H1 (cell line): ENCODE measurements at regions not wholly inside any gene's neighbourhood (a gene's known extent, or its start where the extent isn't known, plus 50 kb on each side); places are given as distances from the start of the nearest gene placed in this dataset.

ENCODE experiments used
- CTCF ChIA-PET: fragments of 300-600 bp; sonication (Branson Sonifier 250); formaldehyde crosslinking; loops from one replicate; lab custom pipeline; 2021; ENCODE audit not compliant: partially characterized antibody; lab: Charles Lee
- POLR2A ChIA-PET: fragments of 300-600 bp; sonication (Branson Sonifier 250); formaldehyde crosslinking; loops from one replicate; lab custom pipeline; 2021; ENCODE audit warnings: inconsistent platforms; ENCODE audit not compliant: partially characterized antibody; lab: Charles Lee
- DNase-seq, 2 experiments: peaks; one replicate each; pipeline versions ENCODE4 v3.0.0 to v3.0.0-alpha.2; 2010 to 2022; ENCODE audit warnings: low spot score in 2 of 2, low read depth in 1 of 2, mixed read lengths in 1 of 2
- FAIRE-seq: peaks from 2 replicates; lab custom pipeline; 2011; peaks lifted over from hg19 to GRCh38; lab: Jason Lieb, UNC
- H2AFZ ChIP-seq: 2 replicates; pipeline ENCODE4 v1.8.1; 2012; ENCODE audit warnings: low read length, inconsistent platforms
- H2AK5ac ChIP-seq: 2 replicates; pipeline ENCODE4 v1.6.1; 2013; ENCODE audit warnings: low read depth, low read length
- H2BK120ac ChIP-seq: replicated peaks from 2 replicates; pipeline ENCODE3; 2013; ENCODE audit warnings: low read depth, low read length, inconsistent platforms
- H2BK12ac ChIP-seq: 2 replicates; pipeline ENCODE4 v1.6.1; 2013; ENCODE audit warnings: low read depth, low read length
- H2BK15ac ChIP-seq: 2 replicates; pipeline ENCODE4 v1.6.1; 2013; ENCODE audit warnings: low read length
- H2BK20ac ChIP-seq: 2 replicates; pipeline ENCODE4 v1.6.1; 2013; ENCODE audit warnings: low read length
- H2BK5ac ChIP-seq: 2 replicates; pipeline ENCODE4 v1.6.1; 2013; ENCODE audit warnings: low read depth, low read length
- H3K14ac ChIP-seq: 2 replicates; pipeline ENCODE4 v1.6.1; 2013; ENCODE audit warnings: inconsistent platforms; ENCODE audit not compliant: insufficient read length
- H3K18ac ChIP-seq: 2 replicates; pipeline ENCODE4 v1.6.1; 2013; ENCODE audit warnings: low read length; ENCODE audit errors: extremely low read depth
- H3K23ac ChIP-seq: 2 replicates; pipeline ENCODE4 v1.6.1; 2013; ENCODE audit warnings: inconsistent platforms; ENCODE audit not compliant: insufficient read length
- H3K23me2 ChIP-seq: 2 replicates; pipeline ENCODE4 v1.6.1; 2013; ENCODE audit warnings: low read depth, low read length
- H3K27ac ChIP-seq: 2 replicates; pipeline ENCODE4 v1.6.1; 2011; ENCODE audit warnings: low read depth, low read length, inconsistent platforms
- H3K27me3 ChIP-seq, 4 experiments: replicated peaks in 1 of 4; 1 replicate in 1 of 4; 2 replicates in 3 of 4; pipeline versions ENCODE4 v1.6.1 to v1.8.1; 2011 to 2013; ENCODE audit warnings: low read length in 3 of 4, mild to moderate bottlenecking in 3 of 4, inconsistent platforms in 2 of 4, mixed read lengths in 2 of 4, moderate library complexity in 1 of 4; ENCODE audit not compliant: control insufficient read depth in 3 of 4, insufficient read depth in 3 of 4; ENCODE audit errors: extremely low read depth in 1 of 4
- H3K36me3 ChIP-seq, 4 experiments: 2 replicates each; pipeline versions ENCODE4 v1.6.1 to v1.8.1; 2011 to 2013; ENCODE audit warnings: mild to moderate bottlenecking in 4 of 4, low read length in 3 of 4, moderate library complexity in 2 of 4, control low read depth in 1 of 4, inconsistent platforms in 1 of 4; ENCODE audit not compliant: insufficient read depth in 4 of 4, control insufficient read depth in 2 of 4
- H3K4ac ChIP-seq: replicated peaks from 2 replicates; pipeline ENCODE3; 2013; ENCODE audit warnings: low read length, low read depth, mixed read lengths, inconsistent platforms; ENCODE audit not compliant: insufficient read length
- H3K4me1 ChIP-seq, 4 experiments: replicated peaks in 1 of 4; 1 replicate in 1 of 4; 2 replicates in 3 of 4; pipeline versions ENCODE4 v1.6.1 to v1.8.1; 2011 to 2013; ENCODE audit warnings: low read length in 3 of 4, inconsistent platforms in 2 of 4, mixed read lengths in 1 of 4; ENCODE audit not compliant: insufficient read depth in 4 of 4, control insufficient read depth in 3 of 4
- H3K4me2 ChIP-seq, 2 experiments: 2 replicates each; pipeline versions ENCODE4 v1.6.1 to v1.8.1; 2011 to 2013; ENCODE audit warnings: low read depth in 2 of 2, low read length in 2 of 2, control low read depth in 1 of 2, inconsistent platforms in 1 of 2, mild to moderate bottlenecking in 1 of 2; ENCODE audit not compliant: insufficient read depth in 1 of 2
- H3K4me3 ChIP-seq, 4 experiments: fragments of 200-600, 300-600 bp in 1 of 4; sonication (generic), shearing (Covaris generic), sonication (Bioruptor Twin) in 1 of 4; 2 replicates each; pipeline versions ENCODE4 v1.5.1 to v1.8.1; 2011 to 2016; ENCODE audit warnings: low read length in 4 of 4, low read depth in 3 of 4, control low read depth in 2 of 4, inconsistent platforms in 2 of 4, mild to moderate bottlenecking in 2 of 4, mixed read lengths in 1 of 4, moderate library complexity in 1 of 4; ENCODE audit not compliant: insufficient read depth in 2 of 4; ENCODE audit errors: extremely low read depth in 1 of 4
- H3K56ac ChIP-seq: replicated peaks from 2 replicates; pipeline ENCODE3; 2013; ENCODE audit warnings: low read depth, mild to moderate bottlenecking, mixed read lengths, low read length, inconsistent platforms; ENCODE audit not compliant: insufficient read length
- H3K79me1 ChIP-seq: 2 replicates; pipeline ENCODE4 v1.6.1; 2013; ENCODE audit warnings: low read depth, low read length, control low read depth
- H3K79me2 ChIP-seq, 2 experiments: 2 replicates each; pipeline versions ENCODE4 v1.6.1 to v1.8.1; 2012 to 2013; ENCODE audit warnings: low read length in 2 of 2, mild to moderate bottlenecking in 2 of 2, inconsistent platforms in 1 of 2; ENCODE audit not compliant: insufficient read depth in 2 of 2, control insufficient read depth in 1 of 2
- H3K9ac ChIP-seq, 4 experiments: replicated peaks in 1 of 4; 1 replicate in 1 of 4; 2 replicates in 3 of 4; pipeline versions ENCODE4 v1.6.1 to v1.8.1; 2011 to 2013; ENCODE audit warnings: low read depth in 3 of 4, low read length in 3 of 4, control low read depth in 2 of 4, mild to moderate bottlenecking in 2 of 4, moderate library complexity in 2 of 4, inconsistent platforms in 1 of 4; ENCODE audit errors: extremely low read depth in 1 of 4
- H3K9me3 ChIP-seq, 2 experiments: 2 replicates each; pipeline versions ENCODE4 v1.6.1 to v1.8.1; 2012 to 2013; ENCODE audit warnings: mild to moderate bottlenecking in 2 of 2, moderate library complexity in 2 of 2, control low read depth in 1 of 2, inconsistent platforms in 1 of 2, low read depth in 1 of 2, low read length in 1 of 2, mixed read lengths in 1 of 2; ENCODE audit not compliant: insufficient read depth in 2 of 2
- H4K20me1 ChIP-seq, 2 experiments: replicated peaks in 1 of 2; 2 replicates each; pipeline versions ENCODE3 to v1.8.1; 2011 to 2013; ENCODE audit warnings: inconsistent platforms in 2 of 2, low read length in 2 of 2, mild to moderate bottlenecking in 1 of 2; ENCODE audit not compliant: insufficient read depth in 2 of 2, control insufficient read depth in 1 of 2
- H4K5ac ChIP-seq: 2 replicates; pipeline ENCODE4 v1.6.1; 2013; ENCODE audit warnings: low read length, low read depth, mixed read lengths, inconsistent platforms; ENCODE audit not compliant: insufficient read length
- H4K8ac ChIP-seq: 2 replicates; pipeline ENCODE4 v1.8.0; 2013; ENCODE audit warnings: mild to moderate bottlenecking, moderate library complexity, low read length, inconsistent platforms; ENCODE audit not compliant: insufficient read depth; ENCODE audit errors: extremely low read depth
- H4K91ac ChIP-seq: replicated peaks from 2 replicates; pipeline ENCODE3; 2013; ENCODE audit warnings: low read length, mixed read lengths, inconsistent platforms; ENCODE audit not compliant: insufficient read length
- ATF2 ChIP-seq: IDR thresholded peaks from 2 replicates; pipeline ENCODE4 v1.6.1; 2012; ENCODE audit warnings: low read length, inconsistent platforms
- CTCF ChIP-seq, 3 experiments: IDR thresholded peaks; 1 replicate in 2 of 3; 2 replicates in 1 of 3; pipeline versions ENCODE4 v1.5.1 to v1.6.1; 2011; ENCODE audit warnings: low read length in 3 of 3, mild to moderate bottlenecking in 3 of 3, inconsistent platforms in 2 of 3, low read depth in 1 of 3, moderate library complexity in 1 of 3; ENCODE audit not compliant: insufficient read depth in 1 of 3; ENCODE audit errors: control extremely low read depth in 1 of 3
- WGBS, 2 experiments: shearing (Covaris generic) in 1 of 2; methylation state at CpG; one replicate each; pipeline versions ENCODE4 v1.1.6 to v1.1.7; 2013 to 2015; ENCODE audit warnings: low lambda C conversion rate in 2 of 2, mixed read lengths in 2 of 2, inconsistent platforms in 1 of 2, low coverage in 1 of 2, missing lambda C conversion rate in 1 of 2; ENCODE audit not compliant: insufficient replicate concordance in 2 of 2, insufficient coverage in 1 of 2, insufficient read length in 1 of 2; ENCODE audit errors: extremely low coverage in 1 of 2, missing lambda C conversion rate in 1 of 2; 5-methylcytosine and 5-hydroxymethylcytosine counted together

- Histone ChIP-seq H3K4me1 (no peaks in the 10 kb centered on the region), H2BK15ac (no peak overlapping the region), H3K79me2 (no peaks in the 10 kb centered on the region), H3K14ac (no peak overlapping the region), H3K18ac (no peak overlapping the region), H3K79me1 (no peaks in the 10 kb centered on the region), H3K4me2 (no peak overlapping the region), H2AFZ (no peak overlapping the region)
- TF ChIP-seq ATF2, result no peak
- TF ChIP-seq CTCF (IDR thresholded peaks at IDR 0.05; ENCODE audit: control extremely low read depth in 1 of 3, insufficient read depth in 1 of 3, low read depth in 1 of 3, low read length in 3 of 3), result no peak
- TF ChIP-seq, all 59 proteins: peak for 0
- H2AK5ac ChIP-seq, result no peak overlapping the region
- H3K4me3 ChIP-seq, result no peak overlapping the region
- H3K23ac ChIP-seq, result no peak overlapping the region
- H2BK120ac ChIP-seq, result no peak overlapping the region
- no peak overlapping the region for H3K9ac ChIP-seq
- ChIA-PET CTCF (no interaction called here), POLR2A (no interaction called here)
- no peak overlapping the region for H3K56ac ChIP-seq
- H3K27ac ChIP-seq, result no peak overlapping the region
- H2BK5ac ChIP-seq, result no peak overlapping the region
- 72% methylated on average over 8 of the region's 8 CpGs; no CpG with 5 or more reads in 1 of the 2 experiments for WGBS, 2 experiments
- H3K36me3 ChIP-seq, result 0 out of 8 replicates have a peak, but pooled peaks cover 0 to 3% (median 0%) of the 10 kb centered on the region in 4 experiments
- FAIRE-seq (no peak), DNase-seq (no peak)
- H3K4ac ChIP-seq, result no peak overlapping the region
- no peak overlapping the region for H4K91ac ChIP-seq
- no peaks in the 10 kb centered on the region for H3K27me3 ChIP-seq
- no peak overlapping the region for H4K5ac ChIP-seq
- no peak overlapping the region for H2BK12ac ChIP-seq
- H4K20me1 ChIP-seq, result no peaks in the 10 kb centered on the region
- no peak overlapping the region for H2BK20ac ChIP-seq
- peaks cover 3% of the 10 kb centered on the region in 2 experiments; a peak in 2 of 4 replicates for H3K9me3 ChIP-seq
- no peak overlapping the region for H4K8ac ChIP-seq
- H3K23me2 ChIP-seq, result no peaks in the 10 kb centered on the region
Measured at GRCh38 chr5:4275232-4275631, 679.6 kb downstream of the IRX1 start.
